AG04449 (cell line): ENCODE measurements at regions not wholly inside any gene's neighbourhood (a gene's known extent, or its start where the extent isn't known, plus 50 kb on each side); places are given as distances from the start of the nearest gene placed in this dataset.

Experiments
- CTCF ChIA-PET: fragments of 350-600 bp; formaldehyde crosslinking; extraction: SDS; loops from one replicate; lab custom pipeline; 2021; ENCODE audit warnings: antibody characterized with exemption; lab: Yijun Ruan, JAX
- POLR2A ChIA-PET: fragments of 400-600, 350-600 bp; formaldehyde crosslinking; extraction: SDS; loops from one replicate; lab custom pipeline; 2020; ENCODE audit warnings: antibody characterized with exemption, inconsistent platforms; lab: Yijun Ruan, JAX
- DNase-seq: peaks from one replicate; pipeline ENCODE4 v3.0.0-alpha.2; 2010; ENCODE audit warnings: low read depth, low spot score
- H3K4me3 ChIP-seq: 2 replicates; pipeline ENCODE4 v1.5.1; 2011; ENCODE audit warnings: low read depth, mild to moderate bottlenecking, control low read depth, low read length
- TF ChIP-seq, protein P1 (sequence below): IDR thresholded peaks from one replicate; pipeline ENCODE4 v1.5.1; 2011; ENCODE audit warnings: mild to moderate bottlenecking, moderate library complexity, low read length, control low read depth, inconsistent platforms; ENCODE audit not compliant: insufficient read depth; ENCODE audit errors: missing control alignments

- CTCF ChIA-PET, result interaction anchor here (4.0 kb wide), 1 partner anchor 37 kb away, joined by 16 read pairs; no protein-coding TSS in a partner anchor
- POLR2A ChIA-PET, result no interaction called here
- TF ChIP-seq, protein P1, sequence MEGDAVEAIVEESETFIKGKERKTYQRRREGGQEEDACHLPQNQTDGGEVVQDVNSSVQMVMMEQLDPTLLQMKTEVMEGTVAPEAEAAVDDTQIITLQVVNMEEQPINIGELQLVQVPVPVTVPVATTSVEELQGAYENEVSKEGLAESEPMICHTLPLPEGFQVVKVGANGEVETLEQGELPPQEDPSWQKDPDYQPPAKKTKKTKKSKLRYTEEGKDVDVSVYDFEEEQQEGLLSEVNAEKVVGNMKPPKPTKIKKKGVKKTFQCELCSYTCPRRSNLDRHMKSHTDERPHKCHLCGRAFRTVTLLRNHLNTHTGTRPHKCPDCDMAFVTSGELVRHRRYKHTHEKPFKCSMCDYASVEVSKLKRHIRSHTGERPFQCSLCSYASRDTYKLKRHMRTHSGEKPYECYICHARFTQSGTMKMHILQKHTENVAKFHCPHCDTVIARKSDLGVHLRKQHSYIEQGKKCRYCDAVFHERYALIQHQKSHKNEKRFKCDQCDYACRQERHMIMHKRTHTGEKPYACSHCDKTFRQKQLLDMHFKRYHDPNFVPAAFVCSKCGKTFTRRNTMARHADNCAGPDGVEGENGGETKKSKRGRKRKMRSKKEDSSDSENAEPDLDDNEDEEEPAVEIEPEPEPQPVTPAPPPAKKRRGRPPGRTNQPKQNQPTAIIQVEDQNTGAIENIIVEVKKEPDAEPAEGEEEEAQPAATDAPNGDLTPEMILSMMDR, result no peak
- no peak overlapping the region for H3K4me3 ChIP-seq
- no peak for DNase-seq
Observed at GRCh38 chrX:102988517-102988916, 51.4 kb downstream of the RAB40AL start.

- ChIA-PET CTCF (interaction anchor here (1.0 kb wide), 1 partner anchor 44 kb away, joined by 3 read pairs; no protein-coding TSS in a partner anchor), POLR2A (interaction anchor here (1.1 kb wide), 1 partner anchor 19 kb away, joined by 4 read pairs; no protein-coding TSS in a partner anchor)
- no peak overlapping the region for H3K4me3 ChIP-seq
- DNase-seq, result no peak
- TF ChIP-seq, protein P1, result no peak
Observed at GRCh38 chrX:102995316-102995715, 58.2 kb downstream of the RAB40AL start.

DNA sequence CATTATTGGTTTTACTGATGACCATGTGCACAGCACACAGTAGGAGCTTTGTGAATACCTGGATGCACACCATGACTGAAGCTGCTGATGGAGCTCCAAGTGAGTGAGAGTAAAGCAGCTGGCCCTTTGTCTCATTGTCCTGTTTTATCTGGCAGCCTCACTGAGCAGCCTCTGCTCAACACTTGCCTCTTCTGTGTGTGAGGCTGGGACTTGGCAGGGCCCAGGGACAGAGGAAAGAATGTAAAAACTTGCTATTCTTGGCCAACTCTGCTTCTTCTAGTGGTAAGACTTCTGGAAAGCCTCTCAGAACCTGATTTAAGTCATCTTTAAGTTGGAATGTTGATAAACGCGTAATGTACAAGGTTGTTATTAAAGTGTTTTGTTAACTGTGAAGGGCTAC lies 61.4 kb downstream of the BEX1 start:
- ChIA-PET POLR2A (no interaction called here), CTCF (no interaction called here)
- TF ChIP-seq, protein P1, result no peak
- no peak overlapping the region for H3K4me3 ChIP-seq
- DNase-seq, result no peak
